ENCODE measurements at regions not wholly inside any gene's neighbourhood (a gene's known extent, or its start where the extent isn't known, plus 50 kb on each side); places are given as distances from the start of the nearest gene placed in this dataset.

DNA sequence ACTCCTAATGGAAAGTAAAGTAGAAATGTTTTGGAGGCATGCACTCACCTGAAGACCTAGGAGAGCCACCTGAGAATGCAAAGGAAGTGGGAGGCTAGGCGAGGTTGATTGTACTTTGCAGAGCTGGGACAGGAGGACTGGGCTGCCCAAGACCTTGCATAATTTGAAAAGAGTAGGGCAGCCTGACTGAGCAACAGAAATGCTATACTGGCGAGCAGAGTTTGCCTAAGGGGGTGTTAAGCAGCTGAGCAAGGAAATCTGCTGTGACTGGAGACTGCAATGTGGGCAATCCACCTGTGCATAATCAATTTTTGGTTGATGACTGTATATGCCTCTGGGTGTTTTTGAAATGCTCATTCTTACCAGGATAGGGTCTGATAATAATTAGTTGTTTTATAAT, 834.1 kb downstream of the TRHDE start:
- TF ChIP-seq, protein P1, sequence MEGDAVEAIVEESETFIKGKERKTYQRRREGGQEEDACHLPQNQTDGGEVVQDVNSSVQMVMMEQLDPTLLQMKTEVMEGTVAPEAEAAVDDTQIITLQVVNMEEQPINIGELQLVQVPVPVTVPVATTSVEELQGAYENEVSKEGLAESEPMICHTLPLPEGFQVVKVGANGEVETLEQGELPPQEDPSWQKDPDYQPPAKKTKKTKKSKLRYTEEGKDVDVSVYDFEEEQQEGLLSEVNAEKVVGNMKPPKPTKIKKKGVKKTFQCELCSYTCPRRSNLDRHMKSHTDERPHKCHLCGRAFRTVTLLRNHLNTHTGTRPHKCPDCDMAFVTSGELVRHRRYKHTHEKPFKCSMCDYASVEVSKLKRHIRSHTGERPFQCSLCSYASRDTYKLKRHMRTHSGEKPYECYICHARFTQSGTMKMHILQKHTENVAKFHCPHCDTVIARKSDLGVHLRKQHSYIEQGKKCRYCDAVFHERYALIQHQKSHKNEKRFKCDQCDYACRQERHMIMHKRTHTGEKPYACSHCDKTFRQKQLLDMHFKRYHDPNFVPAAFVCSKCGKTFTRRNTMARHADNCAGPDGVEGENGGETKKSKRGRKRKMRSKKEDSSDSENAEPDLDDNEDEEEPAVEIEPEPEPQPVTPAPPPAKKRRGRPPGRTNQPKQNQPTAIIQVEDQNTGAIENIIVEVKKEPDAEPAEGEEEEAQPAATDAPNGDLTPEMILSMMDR (conservative IDR thresholded peaks at IDR 0.05; ENCODE audit: low read depth, low read length): no peak
- no peak for TF ChIP-seq EZH2 (IDR thresholded peaks at IDR 0.05; ENCODE audit: borderline replicate concordance, low read depth, low read length, poor library complexity, severe bottlenecking)

Data from A673 (cell line).